GM12878 (cell line): ENCODE measurements at regions not wholly inside any gene's neighbourhood (a gene's known extent, or its start where the extent isn't known, plus 50 kb on each side); places are given as distances from the start of the nearest gene placed in this dataset.

Experiments
- ATAC-seq: fragments of 200-7000 bp; cut with Tn5 transposase; 3 replicates; pipeline ENCODE4 v1.9.1; 2020; ENCODE audit warnings: mild to moderate bottlenecking, moderate library complexity
- BruUV-seq: library from RNA; stranded (reverse); fragments of 400-500 nt; replicated peaks from 2 replicates; lab custom pipeline; 2021; lab: Mats Ljungman, UMichigan
- CTCF ChIA-PET: fragments of 300-600 bp; sonication (Branson Sonifier 250); formaldehyde crosslinking; extraction: SDS; loops from one replicate; lab custom pipeline; 2021; ENCODE audit warnings: inconsistent platforms; lab: Yijun Ruan, JAX
- POLR2A ChIA-PET: fragments of 350-600 bp; formaldehyde crosslinking; extraction: SDS; loops from one replicate; lab custom pipeline; 2021; ENCODE audit warnings: inconsistent platforms; lab: Charles Lee
- RAD21 ChIA-PET: fragments of 300-600 bp; sonication (Branson Sonifier 250); formaldehyde crosslinking; loops from one replicate; lab custom pipeline; 2023; ENCODE audit warnings: antibody characterized with exemption; ENCODE audit not compliant: unreplicated experiment; lab: Charles Lee
- SMC1A ChIA-PET: fragments of 300-600 bp; sonication (Branson Sonifier 250); formaldehyde crosslinking; loops from one replicate; lab custom pipeline; 2023; ENCODE audit not compliant: unreplicated experiment, uncharacterized antibody; lab: Charles Lee
- DNase-seq: peaks from one replicate; pipeline ENCODE4 v3.0.0-alpha.2; 2011; ENCODE audit warnings: low read depth, low spot score
- FAIRE-seq: peaks from 3 replicates; lab custom pipeline; 2011; peaks lifted over from hg19 to GRCh38; lab: Jason Lieb, UNC
- H2AFZ ChIP-seq: 2 replicates; pipeline ENCODE4 v1.6.0; 2011; ENCODE audit warnings: low read depth, low read length, control low read depth; ENCODE audit not compliant: control insufficient read depth
- H3K27ac ChIP-seq: 2 replicates; pipeline ENCODE4 v1.5.1; 2011; ENCODE audit warnings: control low read depth; ENCODE audit not compliant: control insufficient read depth, insufficient read depth
- H3K27me3 ChIP-seq, 2 experiments: replicated peaks in 1 of 2; 2 replicates each; pipeline versions ENCODE4 v1.6.0 to v1.6.1; 2011; ENCODE audit warnings: low read length in 1 of 2; ENCODE audit not compliant: control insufficient read depth in 2 of 2, insufficient read depth in 2 of 2
- H3K36me3 ChIP-seq, 2 experiments: 2 replicates each; pipeline ENCODE4 v1.5.1; 2011; ENCODE audit warnings: low read length in 1 of 2; ENCODE audit not compliant: control insufficient read depth in 2 of 2, insufficient read depth in 2 of 2
- H3K4me1 ChIP-seq: 2 replicates; pipeline ENCODE4 v1.6.1; 2011; ENCODE audit warnings: mild to moderate bottlenecking, low read length, moderate library complexity, mixed read lengths; ENCODE audit not compliant: control insufficient read depth, insufficient read depth
- H3K4me2 ChIP-seq: 2 replicates; pipeline ENCODE4 v1.6.0; 2011; ENCODE audit warnings: control low read depth; ENCODE audit not compliant: control insufficient read depth, insufficient read depth
- H3K4me3 ChIP-seq: fragments of 200-600 bp; sonication (generic); 2 replicates; pipeline ENCODE4 v1.5.1; 2016
- H3K79me2 ChIP-seq: 2 replicates; pipeline ENCODE4 v1.6.0; 2011; ENCODE audit warnings: low read length; ENCODE audit not compliant: control insufficient read depth, insufficient read depth
- H3K9ac ChIP-seq: 2 replicates; pipeline ENCODE4 v1.8.0; 2011; ENCODE audit warnings: low read length, control low read depth, mixed read lengths; ENCODE audit not compliant: control insufficient read depth, insufficient read depth
- H3K9me3 ChIP-seq: replicated peaks from 3 replicates; pipeline ENCODE4 v1.5.1; 2011; ENCODE audit warnings: mild to moderate bottlenecking, low read length; ENCODE audit not compliant: control insufficient read depth, insufficient read depth
- H4K20me1 ChIP-seq: 2 replicates; pipeline ENCODE4 v1.6.0; 2011; ENCODE audit not compliant: control insufficient read depth, insufficient read depth
- CREB1 ChIP-seq: IDR thresholded peaks from 2 replicates; pipeline ENCODE4 v1.6.1; 2012; ENCODE audit warnings: low read depth, mild to moderate bottlenecking, inconsistent platforms
- CREM ChIP-seq: IDR thresholded peaks from 2 replicates; pipeline ENCODE4 v1.6.1; 2014; ENCODE audit warnings: antibody characterized with exemption, low read depth
- FOXM1 ChIP-seq: IDR thresholded peaks from 2 replicates; pipeline ENCODE4 v1.6.1; 2012; ENCODE audit warnings: low read depth, mild to moderate bottlenecking, inconsistent platforms, low read length, moderate library complexity
- HSF1 ChIP-seq: fragments of 150-350 bp; IDR thresholded peaks from 2 replicates; pipeline ENCODE4 v1.6.1; 2014; ENCODE audit warnings: mild to moderate bottlenecking, low read depth, low read length
- POLR2A ChIP-seq: IDR thresholded peaks from 2 replicates; pipeline ENCODE4 v1.6.1; 2011; ENCODE audit warnings: low read depth, mild to moderate bottlenecking, low read length
- POLR2AphosphoS2 ChIP-seq: IDR thresholded peaks from 2 replicates; pipeline ENCODE4 v1.6.1; 2011; ENCODE audit warnings: low read depth, mild to moderate bottlenecking, low read length, improper control_type of control experiment, moderate library complexity
- POLR2AphosphoS5 ChIP-seq: IDR thresholded peaks from 2 replicates; pipeline ENCODE4 v1.6.1; 2011; ENCODE audit warnings: mild to moderate bottlenecking, low read length, inconsistent platforms
- POU2F2 ChIP-seq: IDR thresholded peaks from 3 replicates; pipeline ENCODE4 v1.6.1; 2011; ENCODE audit warnings: low read depth, mild to moderate bottlenecking, low read length, borderline replicate concordance
- ZBTB33 ChIP-seq: fragments of 450-650 bp; IDR thresholded peaks from 2 replicates; pipeline ENCODE4 v1.6.1; 2017; ENCODE audit warnings: mild to moderate bottlenecking
- WGBS: methylation state at CpG from one replicate; pipeline ENCODE4 v1.1.6; 2016; ENCODE audit warnings: low lambda C conversion rate; ENCODE audit not compliant: insufficient replicate concordance, insufficient coverage; ENCODE audit errors: missing lambda C conversion rate; 5-methylcytosine and 5-hydroxymethylcytosine counted together
- in situ Hi-C: fragments of 300-500 bp; cut with MboI; formaldehyde crosslinking; loops from 9 replicates; pipeline ENCODE4 v1.14.3; 2018; ENCODE audit warnings: mixed read lengths
- intact Hi-C: fragments of 100-400 bp; cut with micrococcal nuclease; formaldehyde crosslinking; loops from one replicate; pipeline ENCODE4 v1.14.2; 2022; ENCODE audit not compliant: unreplicated experiment
- TF ChIP-seq, protein P1 (sequence below): fragments of 450-650 bp; formaldehyde crosslinking; IDR thresholded peaks from 2 replicates; pipeline ENCODE4 v1.5.0; 2022; ENCODE audit warnings: mild to moderate bottlenecking, missing genetic modification characterization

DNA sequence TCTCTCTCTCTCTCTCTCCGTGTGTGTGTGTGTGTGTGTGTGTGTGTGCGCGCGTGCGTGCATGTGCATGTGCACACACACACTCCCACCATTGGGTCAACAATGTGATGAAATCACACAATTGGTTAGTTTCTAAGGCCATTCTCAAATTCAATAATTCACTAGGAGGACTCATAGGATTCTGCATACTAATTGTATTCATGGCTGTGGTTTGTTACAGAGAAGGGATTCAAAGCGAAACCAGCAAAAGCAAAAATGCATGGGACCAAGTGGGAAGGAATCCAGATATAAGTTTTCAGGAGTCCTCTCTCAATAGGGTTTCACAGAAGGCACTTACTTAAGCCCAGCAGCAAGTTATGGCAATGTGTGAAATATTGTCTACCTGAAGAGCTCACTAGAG lies 515.0 kb downstream of the PYDC2 start:
- ATAC-seq (no peak), DNase-seq (no peak), FAIRE-seq (no peak)
- H3K9me3 ChIP-seq = no peaks in the 10 kb centered on the region; the same call in 2 of the 3 replicates
- H3K4me1 ChIP-seq = peaks cover 4% of the 10 kb centered on the region
- no peak overlapping the region for H3K4me2 ChIP-seq
- RAD21 ChIA-PET = interaction anchor here (0.5 kb wide), 1 partner anchor 29 kb away, joined by 3 read pairs; no protein-coding TSS in a partner anchor
- POLR2A ChIA-PET = no interaction called here
- intact Hi-C loops = no loop called here
- H3K27ac ChIP-seq = no peak overlapping the region
- no peaks in the 10 kb centered on the region for H3K36me3 ChIP-seq
- H3K79me2 ChIP-seq = no peaks in the 10 kb centered on the region
- BruUV-seq = no TSS peak
- no peak overlapping the region for H3K4me3 ChIP-seq
- no peak overlapping the region for H3K9ac ChIP-seq
- in situ Hi-C loops = no loop called here
- TF ChIP-seq POLR2AphosphoS2 (no peak), HSF1 (no peak), CREB1 (no peak), POU2F2 (no peak), POLR2A (no peak), POLR2AphosphoS5 (no peak), FOXM1 (no peak), ZBTB33 (no peak), CREM (no peak)
- TF ChIP-seq, protein P1, sequence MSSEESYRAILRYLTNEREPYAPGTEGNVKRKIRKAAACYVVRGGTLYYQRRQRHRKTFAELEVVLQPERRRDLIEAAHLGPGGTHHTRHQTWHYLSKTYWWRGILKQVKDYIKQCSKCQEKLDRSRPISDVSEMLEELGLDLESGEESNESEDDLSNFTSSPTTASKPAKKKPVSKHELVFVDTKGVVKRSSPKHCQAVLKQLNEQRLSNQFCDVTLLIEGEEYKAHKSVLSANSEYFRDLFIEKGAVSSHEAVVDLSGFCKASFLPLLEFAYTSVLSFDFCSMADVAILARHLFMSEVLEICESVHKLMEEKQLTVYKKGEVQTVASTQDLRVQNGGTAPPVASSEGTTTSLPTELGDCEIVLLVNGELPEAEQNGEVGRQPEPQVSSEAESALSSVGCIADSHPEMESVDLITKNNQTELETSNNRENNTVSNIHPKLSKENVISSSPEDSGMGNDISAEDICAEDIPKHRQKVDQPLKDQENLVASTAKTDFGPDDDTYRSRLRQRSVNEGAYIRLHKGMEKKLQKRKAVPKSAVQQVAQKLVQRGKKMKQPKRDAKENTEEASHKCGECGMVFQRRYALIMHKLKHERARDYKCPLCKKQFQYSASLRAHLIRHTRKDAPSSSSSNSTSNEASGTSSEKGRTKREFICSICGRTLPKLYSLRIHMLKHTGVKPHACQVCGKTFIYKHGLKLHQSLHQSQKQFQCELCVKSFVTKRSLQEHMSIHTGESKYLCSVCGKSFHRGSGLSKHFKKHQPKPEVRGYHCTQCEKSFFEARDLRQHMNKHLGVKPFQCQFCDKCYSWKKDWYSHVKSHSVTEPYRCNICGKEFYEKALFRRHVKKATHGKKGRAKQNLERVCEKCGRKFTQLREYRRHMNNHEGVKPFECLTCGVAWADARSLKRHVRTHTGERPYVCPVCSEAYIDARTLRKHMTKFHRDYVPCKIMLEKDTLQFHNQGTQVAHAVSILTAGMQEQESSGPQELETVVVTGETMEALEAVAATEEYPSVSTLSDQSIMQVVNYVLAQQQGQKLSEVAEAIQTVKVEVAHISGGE (CRISPR knock-in tag) = no peak
- SMC1A ChIA-PET = no interaction called here
- no peaks in the 10 kb centered on the region for H4K20me1 ChIP-seq
- no peaks in the 10 kb centered on the region; a peak in 1 of 4 replicates for H3K27me3 ChIP-seq
- CTCF ChIA-PET = no interaction called here
- 73% methylated on average over 5 of the region's 6 CpGs for WGBS
- H2AFZ ChIP-seq = no peak overlapping the region
